ENCODE measurements at regions not wholly inside any gene's neighbourhood (a gene's known extent, or its start where the extent isn't known, plus 50 kb on each side); places are given as distances from the start of the nearest gene placed in this dataset.

DNA sequence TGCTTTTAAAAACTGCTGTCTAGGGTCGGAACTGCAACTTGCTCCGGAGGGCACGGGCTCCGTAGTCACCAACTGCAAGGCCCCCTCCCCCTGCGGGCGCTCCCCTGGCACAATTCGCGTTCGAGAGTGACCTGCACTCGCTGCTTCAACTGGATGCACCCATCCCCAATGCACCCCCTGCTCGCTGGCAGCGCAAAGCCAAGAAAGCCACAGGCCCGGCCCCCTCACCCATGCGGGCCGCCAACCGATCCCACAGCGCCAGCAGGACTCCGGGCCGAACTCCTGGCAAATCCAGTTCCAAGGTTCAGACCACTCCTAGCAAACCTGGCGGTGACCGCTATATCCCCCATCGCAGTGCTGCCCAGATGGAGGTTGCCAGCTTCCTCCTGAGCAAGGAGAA lies 64.2 kb upstream of the GAS1 start:
- H3K9ac ChIP-seq (replicated peaks; ENCODE audit: extremely low read depth, insufficient read depth, low read length) = no peak overlapping the region
- H3K27ac ChIP-seq (ENCODE audit: insufficient read depth, low read depth, low read length) = no peak overlapping the region
- no peak overlapping the region for H3K4me2 ChIP-seq (ENCODE audit: insufficient read depth, low read length)
- no TSS peak for BruUV-seq (replicated peaks)
- H3K79me2 ChIP-seq (ENCODE audit: control insufficient read depth, insufficient read depth, low read length) = no peaks in the 10 kb centered on the region
- no peaks in the 10 kb centered on the region for H3K36me3 ChIP-seq (ENCODE audit: control insufficient read depth in 2 of 2, extremely low read depth in 1 of 2, insufficient read depth in 2 of 2, low read length in 2 of 2)
- intact Hi-C loops (cut with micrococcal nuclease) = no loop called here
- FAIRE-seq (no peak), DNase-seq (ENCODE audit: low read depth, low spot score) (no peak)
- no peak overlapping the region for H3K4me3 ChIP-seq (replicated peaks in 1 of 3; ENCODE audit: insufficient read depth in 1 of 3, low read depth in 1 of 3, low read length in 3 of 3)
- H3K9me1 ChIP-seq (replicated peaks; ENCODE audit: control insufficient read depth, extremely low read depth, insufficient read depth, low read length) = no peaks in the 10 kb centered on the region
- CTCF ChIA-PET = no interaction called here
- dilution Hi-C loops (cut with MboI; ENCODE audit: extremely low pct_ligation_motif_present, low sequenced_read_pairs) = no loop called here
- no peaks in the 10 kb centered on the region for H3K27me3 ChIP-seq (ENCODE audit: control insufficient read depth in 2 of 2, insufficient read depth in 2 of 2, low read length in 2 of 2)
- H3K4me1 ChIP-seq (ENCODE audit: control insufficient read depth, extremely low read depth, insufficient read depth, low read length) = no peaks in the 10 kb centered on the region
- H2AFZ ChIP-seq (ENCODE audit: low read depth, low read length) = no peak overlapping the region
- TF ChIP-seq EZH2 (IDR thresholded peaks at IDR 0.05; ENCODE audit: borderline replicate concordance, low read depth, low read length, severe bottlenecking) (no peak), MYC (IDR thresholded peaks at IDR 0.05; ENCODE audit: low read depth, low read length) (no peak), FOS (IDR thresholded peaks at IDR 0.05; ENCODE audit: borderline replicate concordance, insufficient read depth, low read length) (no peak), POLR2AphosphoS5 (IDR thresholded peaks at IDR 0.05; ENCODE audit: insufficient read depth, low read depth, low read length) (no peak), JUN (IDR thresholded peaks at IDR 0.05; ENCODE audit: borderline replicate concordance, insufficient read depth, insufficient read length, low read depth) (no peak), POLR2A (IDR thresholded peaks at IDR 0.05; ENCODE audit: low read depth, low read length) (no peak), GATA2 (IDR thresholded peaks at IDR 0.05; ENCODE audit: insufficient read depth, insufficient read length, low read depth, low read length) (no peak), CTCF (IDR thresholded peaks at IDR 0.05; ENCODE audit: extremely low read depth in 1 of 2, insufficient read depth in 1 of 2, low read depth in 1 of 2, low read length in 2 of 2) (no peak)
- TF ChIP-seq, protein P1, sequence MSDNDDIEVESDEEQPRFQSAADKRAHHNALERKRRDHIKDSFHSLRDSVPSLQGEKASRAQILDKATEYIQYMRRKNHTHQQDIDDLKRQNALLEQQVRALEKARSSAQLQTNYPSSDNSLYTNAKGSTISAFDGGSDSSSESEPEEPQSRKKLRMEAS (IDR thresholded peaks at IDR 0.05; ENCODE audit: insufficient read depth, insufficient read length) = no peak
- no peaks in the 10 kb centered on the region for H3K9me3 ChIP-seq (replicated peaks; ENCODE audit: control insufficient read depth, insufficient read depth, low read length)
- H4K20me1 ChIP-seq (replicated peaks; ENCODE audit: control insufficient read depth, extremely low read depth, insufficient read depth, low read length) = no peaks in the 10 kb centered on the region
- POLR2A ChIA-PET = no interaction called here

Measured in endothelial cell of umbilical vein (primary cell).